Smooth muscle cell (in vitro differentiated cells): ENCODE measurements at regions not wholly inside any gene's neighbourhood (a gene's known extent, or its start where the extent isn't known, plus 50 kb on each side); places are given as distances from the start of the nearest gene placed in this dataset.

Experiments
- DNase-seq: peaks from one replicate; lab custom pipeline; 2025; ENCODE audit not compliant: unreplicated experiment; lab: John Stamatoyannopoulos, UW
- H2AFZ ChIP-seq: fragments of 200-600 bp; sonication (generic); 2 replicates; pipeline ENCODE4 v1.6.0; 2016; ENCODE audit warnings: antibody characterized with exemption, low read depth, mild to moderate bottlenecking
- H3F3A ChIP-seq: fragments of 200-600 bp; sonication (generic); 2 replicates; pipeline ENCODE4 v1.6.0; 2017; ENCODE audit warnings: antibody characterized with exemption, low read depth
- H3K27ac ChIP-seq: fragments of 200-600 bp; sonication (generic); 2 replicates; pipeline ENCODE4 v1.5.1; 2016; ENCODE audit warnings: low read depth, mild to moderate bottlenecking
- H3K27me3 ChIP-seq: fragments of 200-600 bp; sonication (generic); 2 replicates; pipeline ENCODE4 v1.6.1; 2016; ENCODE audit warnings: low read depth, mild to moderate bottlenecking
- H3K36me3 ChIP-seq: fragments of 200-600 bp; sonication (generic); 2 replicates; pipeline ENCODE4 v1.5.1; 2016; ENCODE audit warnings: low read depth
- H3K4me1 ChIP-seq: fragments of 200-600 bp; sonication (generic); 2 replicates; pipeline ENCODE4 v1.5.1; 2016; ENCODE audit warnings: low read depth
- H3K4me2 ChIP-seq: fragments of 200-600 bp; sonication (generic); 2 replicates; pipeline ENCODE4 v1.6.0; 2016; ENCODE audit warnings: mild to moderate bottlenecking
- H3K4me3 ChIP-seq: fragments of 200-600 bp; sonication (generic); 2 replicates; pipeline ENCODE4 v1.5.1; 2016; ENCODE audit warnings: mild to moderate bottlenecking
- H3K79me2 ChIP-seq: fragments of 200-600 bp; sonication (generic); 2 replicates; pipeline ENCODE4 v1.6.0; 2016; ENCODE audit warnings: low read depth, mild to moderate bottlenecking
- H3K9ac ChIP-seq: fragments of 200-600 bp; sonication (generic); 2 replicates; pipeline ENCODE4 v1.6.0; 2016; ENCODE audit warnings: low read depth
- H3K9me3 ChIP-seq: fragments of 200-600 bp; sonication (generic); replicated peaks from 2 replicates; pipeline ENCODE4 v1.5.1; 2016; ENCODE audit warnings: low read depth
- H4K20me1 ChIP-seq: fragments of 200-600 bp; sonication (generic); 2 replicates; pipeline ENCODE4 v1.6.0; 2016; ENCODE audit warnings: low read depth
- WGBS: methylation state at CpG from one replicate; pipeline ENCODE4 v1.1.7; 2016; ENCODE audit warnings: low lambda C conversion rate; 5-methylcytosine and 5-hydroxymethylcytosine counted together
- TF ChIP-seq, protein P1 (sequence below): fragments of 200-600 bp; sonication (generic); IDR thresholded peaks from 2 replicates; pipeline ENCODE4 v1.5.1; 2017; ENCODE audit warnings: borderline replicate concordance, mild to moderate bottlenecking, antibody characterized with exemption; ENCODE audit not compliant: insufficient read depth, poor library complexity, severe bottlenecking

DNA sequence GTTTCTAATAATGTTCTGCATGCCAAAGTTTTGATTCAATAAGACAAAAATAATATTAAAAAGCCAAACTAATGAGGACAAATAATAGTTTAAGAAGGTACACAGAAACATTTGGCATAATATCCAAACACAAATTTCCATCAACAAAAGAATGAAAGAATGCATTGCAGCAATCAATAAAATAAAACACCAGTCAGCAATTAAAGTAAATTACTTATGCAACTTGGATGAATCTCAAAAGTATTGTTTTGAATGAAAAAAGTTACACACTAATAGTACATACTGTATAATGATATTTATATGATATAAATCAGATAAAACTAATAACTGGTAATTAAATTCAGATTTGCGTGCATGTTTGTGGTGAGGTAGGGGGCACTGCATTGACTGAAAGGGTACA is 285.5 kb upstream of the PCDH10 start:
- Histone ChIP-seq H3F3A (no peaks in the 10 kb centered on the region), H3K27ac (no peak overlapping the region), H3K36me3 (no peaks in the 10 kb centered on the region), H3K79me2 (no peaks in the 10 kb centered on the region), H3K9ac (no peak overlapping the region), H3K4me1 (peaks cover 3% of the 10 kb centered on the region), H3K4me3 (no peak overlapping the region), H4K20me1 (no peaks in the 10 kb centered on the region), H3K9me3 (no peaks in the 10 kb centered on the region), H3K4me2 (no peak overlapping the region), H3K27me3 (no peaks in the 10 kb centered on the region), H2AFZ (no peak overlapping the region)
- no peak for DNase-seq
- TF ChIP-seq, protein P1, sequence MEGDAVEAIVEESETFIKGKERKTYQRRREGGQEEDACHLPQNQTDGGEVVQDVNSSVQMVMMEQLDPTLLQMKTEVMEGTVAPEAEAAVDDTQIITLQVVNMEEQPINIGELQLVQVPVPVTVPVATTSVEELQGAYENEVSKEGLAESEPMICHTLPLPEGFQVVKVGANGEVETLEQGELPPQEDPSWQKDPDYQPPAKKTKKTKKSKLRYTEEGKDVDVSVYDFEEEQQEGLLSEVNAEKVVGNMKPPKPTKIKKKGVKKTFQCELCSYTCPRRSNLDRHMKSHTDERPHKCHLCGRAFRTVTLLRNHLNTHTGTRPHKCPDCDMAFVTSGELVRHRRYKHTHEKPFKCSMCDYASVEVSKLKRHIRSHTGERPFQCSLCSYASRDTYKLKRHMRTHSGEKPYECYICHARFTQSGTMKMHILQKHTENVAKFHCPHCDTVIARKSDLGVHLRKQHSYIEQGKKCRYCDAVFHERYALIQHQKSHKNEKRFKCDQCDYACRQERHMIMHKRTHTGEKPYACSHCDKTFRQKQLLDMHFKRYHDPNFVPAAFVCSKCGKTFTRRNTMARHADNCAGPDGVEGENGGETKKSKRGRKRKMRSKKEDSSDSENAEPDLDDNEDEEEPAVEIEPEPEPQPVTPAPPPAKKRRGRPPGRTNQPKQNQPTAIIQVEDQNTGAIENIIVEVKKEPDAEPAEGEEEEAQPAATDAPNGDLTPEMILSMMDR: no peak
- WGBS: 93% methylated on average over 1 of the region's 1 CpG

GRCh38 chr4:132865458-132865857 is 283.6 kb upstream of the PCDH10 start:
- TF ChIP-seq, protein P1: no peak
- H3K4me3 ChIP-seq: no peak overlapping the region
- DNase-seq: no peak
- no peaks in the 10 kb centered on the region for H3K9me3 ChIP-seq
- H2AFZ ChIP-seq: no peak overlapping the region
- H4K20me1 ChIP-seq: no peaks in the 10 kb centered on the region
- no peaks in the 10 kb centered on the region for H3K36me3 ChIP-seq
- H3K4me1 ChIP-seq: peaks cover 3% of the 10 kb centered on the region
- no peaks in the 10 kb centered on the region for H3F3A ChIP-seq
- WGBS: 79% methylated on average over 1 of the region's 1 CpG
- no peaks in the 10 kb centered on the region for H3K79me2 ChIP-seq
- H3K27ac ChIP-seq: no peak overlapping the region
- H3K9ac ChIP-seq: no peak overlapping the region
- no peak overlapping the region for H3K4me2 ChIP-seq
- H3K27me3 ChIP-seq: no peaks in the 10 kb centered on the region

DNA sequence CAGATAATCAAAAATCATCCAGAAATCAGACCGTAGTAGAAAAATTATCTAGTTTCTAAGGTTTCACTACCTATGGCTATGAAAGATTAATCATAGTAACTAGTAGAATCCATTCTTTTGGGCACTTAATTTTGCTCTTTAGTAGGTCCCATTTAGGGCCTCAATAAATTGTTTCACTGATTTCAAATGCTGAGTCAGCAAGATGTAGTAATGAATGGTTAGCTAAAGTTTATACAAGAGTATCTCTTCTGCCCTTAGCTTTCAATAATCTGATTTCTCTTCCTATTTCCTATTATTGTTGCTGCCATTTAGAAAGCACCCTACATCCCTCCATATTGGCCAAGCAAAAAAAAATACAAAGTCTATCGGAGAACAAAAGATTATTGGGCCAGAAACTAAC is 283.2 kb upstream of the PCDH10 start:
- H4K20me1 ChIP-seq: no peaks in the 10 kb centered on the region
- no peaks in the 10 kb centered on the region for H3K36me3 ChIP-seq
- H3K27ac ChIP-seq: no peak overlapping the region
- H3K4me3 ChIP-seq: no peak overlapping the region
- H3K79me2 ChIP-seq: no peaks in the 10 kb centered on the region
- no peaks in the 10 kb centered on the region for H3F3A ChIP-seq
- H3K4me2 ChIP-seq: no peak overlapping the region
- TF ChIP-seq, protein P1: no peak
- H2AFZ ChIP-seq: no peak overlapping the region
- H3K4me1 ChIP-seq: peaks cover 3% of the 10 kb centered on the region
- DNase-seq: no peak
- H3K9ac ChIP-seq: no peak overlapping the region
- H3K27me3 ChIP-seq: no peaks in the 10 kb centered on the region
- 97% methylated on average over 2 of the region's 2 CpGs for WGBS
- no peaks in the 10 kb centered on the region for H3K9me3 ChIP-seq

- Histone ChIP-seq H2AFZ (no peak overlapping the region), H3K4me1 (peaks cover 3% of the 10 kb centered on the region), H3F3A (no peaks in the 10 kb centered on the region), H3K36me3 (no peaks in the 10 kb centered on the region), H3K27me3 (no peaks in the 10 kb centered on the region), H3K9me3 (no peaks in the 10 kb centered on the region), H3K4me2 (no peak overlapping the region), H3K4me3 (no peak overlapping the region), H3K9ac (no peak overlapping the region), H4K20me1 (no peaks in the 10 kb centered on the region), H3K27ac (no peak overlapping the region), H3K79me2 (no peaks in the 10 kb centered on the region)
- TF ChIP-seq, protein P1: no peak
- no peak for DNase-seq
- WGBS: 97% methylated on average over 4 of the region's 4 CpGs
These were observed 282.5 kb upstream of the PCDH10 start for GRCh38 chr4:132866616-132867015.
